ENCODE measurements at regions not wholly inside any gene's neighbourhood (a gene's known extent, or its start where the extent isn't known, plus 50 kb on each side); places are given as distances from the start of the nearest gene placed in this dataset.

GRCh38 chr4:34679228-34679627, 1565.1 kb downstream of the ARAP2 start:
- Histone ChIP-seq H3K9ac (no peak overlapping the region), H3K27ac (no peak overlapping the region), H3K4me3 (ENCODE audit: low read depth, low read length) (no peak overlapping the region), H3K27me3 (ENCODE audit: control insufficient read depth, insufficient read depth, low read length) (no peaks in the 10 kb centered on the region), H3K4me2 (ENCODE audit: low read length) (no peak overlapping the region), H3K4me1 (no peaks in the 10 kb centered on the region), H3K9me3 (ENCODE audit: control insufficient read depth, low read length) (no peaks in the 10 kb centered on the region), H3K36me3 (ENCODE audit: control insufficient read depth, insufficient read depth, low read length) (no peaks in the 10 kb centered on the region), H3K79me2 (no peaks in the 10 kb centered on the region), H2AFZ (no peak overlapping the region)
- no peak for TF ChIP-seq CTCF (IDR thresholded peaks at IDR 0.05)

GRCh38 chr4:34709564-34709963, 1534.8 kb downstream of the ARAP2 start:
- H3K27ac ChIP-seq = no peak overlapping the region
- H3K9me3 ChIP-seq (ENCODE audit: control insufficient read depth, low read length) = no peaks in the 10 kb centered on the region
- no peak overlapping the region for H2AFZ ChIP-seq
- H3K4me3 ChIP-seq (ENCODE audit: low read depth, low read length) = no peak overlapping the region
- no peaks in the 10 kb centered on the region for H3K36me3 ChIP-seq (ENCODE audit: control insufficient read depth, insufficient read depth, low read length)
- H3K79me2 ChIP-seq = no peaks in the 10 kb centered on the region
- no peaks in the 10 kb centered on the region for H3K4me1 ChIP-seq
- H3K4me2 ChIP-seq (ENCODE audit: low read length) = no peak overlapping the region
- no peak for TF ChIP-seq CTCF (IDR thresholded peaks at IDR 0.05)
- no peak overlapping the region for H3K9ac ChIP-seq
- no peaks in the 10 kb centered on the region for H3K27me3 ChIP-seq (ENCODE audit: control insufficient read depth, insufficient read depth, low read length)

GRCh38 chr4:34718576-34719245, 1525.6 kb downstream of the ARAP2 start:
- H3K79me2 ChIP-seq = no peaks in the 10 kb centered on the region
- no peaks in the 10 kb centered on the region for H3K27me3 ChIP-seq (ENCODE audit: control insufficient read depth, insufficient read depth, low read length)
- H3K4me1 ChIP-seq = no peaks in the 10 kb centered on the region
- H3K36me3 ChIP-seq (ENCODE audit: control insufficient read depth, insufficient read depth, low read length) = no peaks in the 10 kb centered on the region
- no peak overlapping the region for H3K9ac ChIP-seq
- H3K9me3 ChIP-seq (ENCODE audit: control insufficient read depth, low read length) = no peaks in the 10 kb centered on the region
- no peak overlapping the region for H2AFZ ChIP-seq
- TF ChIP-seq CTCF (IDR thresholded peaks at IDR 0.05) = no peak
- H3K4me3 ChIP-seq (ENCODE audit: low read depth, low read length) = no peak overlapping the region
- no peak overlapping the region for H3K4me2 ChIP-seq (ENCODE audit: low read length)
- H3K27ac ChIP-seq = no peak overlapping the region

GRCh38 chr4:34720571-34720970, 1523.7 kb downstream of the ARAP2 start:
- no peaks in the 10 kb centered on the region for H3K9me3 ChIP-seq (ENCODE audit: control insufficient read depth, low read length)
- no peak overlapping the region for H3K4me2 ChIP-seq (ENCODE audit: low read length)
- no peak overlapping the region for H3K9ac ChIP-seq
- H2AFZ ChIP-seq = no peak overlapping the region
- H3K4me3 ChIP-seq (ENCODE audit: low read depth, low read length) = no peak overlapping the region
- TF ChIP-seq CTCF (IDR thresholded peaks at IDR 0.05) = no peak
- no peaks in the 10 kb centered on the region for H3K27me3 ChIP-seq (ENCODE audit: control insufficient read depth, insufficient read depth, low read length)
- H3K27ac ChIP-seq = no peak overlapping the region
- H3K36me3 ChIP-seq (ENCODE audit: control insufficient read depth, insufficient read depth, low read length) = no peaks in the 10 kb centered on the region
- H3K79me2 ChIP-seq = no peaks in the 10 kb centered on the region
- no peaks in the 10 kb centered on the region for H3K4me1 ChIP-seq

- Histone ChIP-seq H3K4me3 (ENCODE audit: low read depth, low read length) (no peak overlapping the region), H3K4me1 (no peaks in the 10 kb centered on the region), H3K9ac (no peak overlapping the region), H3K79me2 (no peaks in the 10 kb centered on the region), H3K27me3 (ENCODE audit: control insufficient read depth, insufficient read depth, low read length) (no peaks in the 10 kb centered on the region), H3K27ac (no peak overlapping the region), H3K4me2 (ENCODE audit: low read length) (no peak overlapping the region), H3K36me3 (ENCODE audit: control insufficient read depth, insufficient read depth, low read length) (no peaks in the 10 kb centered on the region), H3K9me3 (ENCODE audit: control insufficient read depth, low read length) (no peaks in the 10 kb centered on the region), H2AFZ (no peak overlapping the region)
- TF ChIP-seq CTCF (IDR thresholded peaks at IDR 0.05) = no peak
These were observed 1522.5 kb downstream of the ARAP2 start for GRCh38 chr4:34721835-34722234.
